GM10248 (cell line): ENCODE measurements at regions not wholly inside any gene's neighbourhood (a gene's known extent, or its start where the extent isn't known, plus 50 kb on each side); places are given as distances from the start of the nearest gene placed in this dataset.

Experiments used
- CTCF ChIA-PET: fragments of 300-600 bp; sonication (Branson Sonifier 250); formaldehyde crosslinking; extraction: SDS; loops from one replicate; lab custom pipeline; 2021; ENCODE audit warnings: antibody characterized with exemption; lab: Yijun Ruan, JAX
- POLR2A ChIA-PET: fragments of 350-650 bp; sonication (Branson Sonifier 250); formaldehyde crosslinking; extraction: SDS; loops from one replicate; lab custom pipeline; 2020; ENCODE audit warnings: antibody characterized with exemption; lab: Yijun Ruan, JAX
- DNase-seq: peaks from one replicate; pipeline ENCODE4 v3.0.0; 2012; ENCODE audit errors: extremely low spot score
- TF ChIP-seq, protein P1 (sequence below): IDR thresholded peaks from 2 replicates; pipeline ENCODE4 v1.5.1; 2012; ENCODE audit warnings: mild to moderate bottlenecking, low read depth; ENCODE audit errors: extremely low read depth, missing control alignments, control extremely low read depth

DNA sequence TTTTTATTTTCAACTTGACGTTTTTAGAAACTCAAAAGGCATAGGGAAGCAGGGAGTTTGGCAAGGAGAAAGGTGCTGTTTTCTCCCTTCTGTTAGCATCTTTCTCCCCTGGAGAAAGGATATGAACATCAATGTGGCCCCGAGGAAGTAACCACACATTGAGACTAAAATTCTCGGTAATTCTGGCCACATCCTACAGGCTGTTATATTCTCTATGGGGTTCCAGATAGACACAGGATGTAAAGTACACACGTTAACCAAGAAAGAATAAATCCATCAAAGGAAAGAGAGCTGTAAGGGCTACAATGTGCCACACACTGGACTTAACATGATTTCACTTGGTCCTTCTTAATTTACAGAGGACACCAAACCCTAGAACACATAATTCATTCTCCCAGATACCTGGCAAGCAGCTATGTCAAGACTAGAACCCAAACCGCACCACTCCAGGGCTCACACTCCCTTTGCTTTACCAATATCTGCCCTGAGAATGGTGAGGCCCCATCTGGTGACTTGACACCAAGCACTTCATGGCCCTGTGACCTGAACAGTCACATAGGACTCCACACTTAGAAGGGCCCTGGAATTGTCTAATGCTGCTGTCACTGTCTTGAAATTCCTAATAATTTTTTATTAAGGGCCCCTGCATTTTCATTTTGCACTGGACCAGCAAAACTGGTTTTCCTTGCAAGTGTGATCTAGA is 73.9 kb downstream of the PRLHR start:
- ChIA-PET POLR2A (no interaction called here), CTCF (no interaction called here)
- TF ChIP-seq, protein P1, sequence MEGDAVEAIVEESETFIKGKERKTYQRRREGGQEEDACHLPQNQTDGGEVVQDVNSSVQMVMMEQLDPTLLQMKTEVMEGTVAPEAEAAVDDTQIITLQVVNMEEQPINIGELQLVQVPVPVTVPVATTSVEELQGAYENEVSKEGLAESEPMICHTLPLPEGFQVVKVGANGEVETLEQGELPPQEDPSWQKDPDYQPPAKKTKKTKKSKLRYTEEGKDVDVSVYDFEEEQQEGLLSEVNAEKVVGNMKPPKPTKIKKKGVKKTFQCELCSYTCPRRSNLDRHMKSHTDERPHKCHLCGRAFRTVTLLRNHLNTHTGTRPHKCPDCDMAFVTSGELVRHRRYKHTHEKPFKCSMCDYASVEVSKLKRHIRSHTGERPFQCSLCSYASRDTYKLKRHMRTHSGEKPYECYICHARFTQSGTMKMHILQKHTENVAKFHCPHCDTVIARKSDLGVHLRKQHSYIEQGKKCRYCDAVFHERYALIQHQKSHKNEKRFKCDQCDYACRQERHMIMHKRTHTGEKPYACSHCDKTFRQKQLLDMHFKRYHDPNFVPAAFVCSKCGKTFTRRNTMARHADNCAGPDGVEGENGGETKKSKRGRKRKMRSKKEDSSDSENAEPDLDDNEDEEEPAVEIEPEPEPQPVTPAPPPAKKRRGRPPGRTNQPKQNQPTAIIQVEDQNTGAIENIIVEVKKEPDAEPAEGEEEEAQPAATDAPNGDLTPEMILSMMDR, result no peak
- no peak for DNase-seq

- no peak for DNase-seq
- TF ChIP-seq, protein P1, result no peak
- CTCF ChIA-PET, result no interaction called here
- POLR2A ChIA-PET, result no interaction called here
Observed at GRCh38 chr10:118520116-118520742, 75.2 kb downstream of the PRLHR start.

DNA sequence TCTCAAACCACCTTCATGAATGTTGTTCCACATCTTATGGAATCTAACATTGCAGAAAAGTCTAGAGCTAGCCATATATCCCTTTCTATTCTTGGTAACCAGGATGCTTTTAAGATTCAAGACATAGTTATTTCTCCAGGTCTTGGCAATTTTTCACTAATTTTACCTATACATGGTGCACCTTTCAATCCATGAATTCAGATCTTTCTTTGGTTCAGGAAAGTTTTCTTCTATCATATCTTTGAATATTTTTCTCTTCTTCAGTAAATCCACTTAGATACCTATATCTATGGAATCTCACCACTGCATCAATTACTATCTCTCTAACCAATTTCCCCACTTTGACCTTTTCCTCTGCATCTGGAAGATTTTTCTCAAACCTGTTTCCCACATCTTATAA is 77.4 kb downstream of the PRLHR start:
- TF ChIP-seq, protein P1, result no peak
- ChIA-PET CTCF (no interaction called here), POLR2A (no interaction called here)
- DNase-seq, result no peak

- TF ChIP-seq, protein P1, result no peak
- ChIA-PET POLR2A (no interaction called here), CTCF (no interaction called here)
- DNase-seq, result no peak
Observed at GRCh38 chr10:118516716-118517115, 78.7 kb downstream of the PRLHR start.

DNA sequence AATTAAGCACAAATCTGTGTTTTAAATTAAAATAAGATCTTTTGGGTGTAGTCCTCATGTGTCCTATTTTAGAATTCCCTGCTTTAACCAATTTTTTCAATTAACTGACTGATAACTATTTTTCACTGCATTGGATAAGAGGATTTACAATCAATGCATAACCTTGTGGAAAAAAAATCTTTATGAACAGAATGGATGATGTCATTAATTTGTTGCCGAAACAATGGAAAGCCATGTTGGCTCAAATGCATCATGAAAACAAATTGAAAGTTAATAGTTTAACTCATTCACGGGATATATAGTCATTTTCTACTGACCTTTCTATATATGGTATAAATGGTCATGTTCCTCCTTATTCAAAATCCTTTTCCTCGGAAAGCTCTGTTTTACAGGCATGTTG is 82.3 kb downstream of the PRLHR start:
- POLR2A ChIA-PET, result interaction anchor here (0.6 kb wide), 1 partner anchor 812 kb away, joined by 3 read pairs; no protein-coding TSS in a partner anchor
- DNase-seq, result no peak
- TF ChIP-seq, protein P1, result no peak
- CTCF ChIA-PET, result interaction anchor here (0.8 to 1.2 kb wide), 2 partner anchors 10 to 12 kb away, joined by 3 to 4 read pairs; no protein-coding TSS in a partner anchor

- POLR2A ChIA-PET, result no interaction called here
- TF ChIP-seq, protein P1, result no peak
- no peak for DNase-seq
- CTCF ChIA-PET, result interaction anchor here (1.2 to 1.9 kb wide), 2 partner anchors 9 to 53 kb away, joined by 4 to 8 read pairs; no protein-coding TSS in a partner anchor
Observed at GRCh38 chr10:118511711-118512110, 83.7 kb downstream of the PRLHR start.
